Epithelial cell of proximal tubule (primary cell): ENCODE measurements at regions not wholly inside any gene's neighbourhood (a gene's known extent, or its start where the extent isn't known, plus 50 kb on each side); places are given as distances from the start of the nearest gene placed in this dataset.
"Not testable (repeated sequence)": the region's sequence is repeated elsewhere in the genome, so short reads cannot be mapped to it uniquely, and the experiment has no call there.

Source experiments
- DNase-seq: peaks from one replicate; pipeline ENCODE4 v3.0.0-alpha.2; 2011; ENCODE audit warnings: low read depth
- H3K4me3 ChIP-seq: 2 replicates; pipeline ENCODE4 v1.5.1; 2011; ENCODE audit warnings: low read depth, mild to moderate bottlenecking, low read length
- CTCF ChIP-seq: conservative IDR thresholded peaks from 2 replicates; pipeline ENCODE4 v1.5.1; 2012; ENCODE audit warnings: low read depth, mild to moderate bottlenecking, low read length

GRCh38 chr5:167378894-167379723 is 912.3 kb upstream of the WWC1 start:
- no peak for DNase-seq
- TF ChIP-seq CTCF = no peak

GRCh38 chr5:167381457-167381856 is 910.0 kb upstream of the WWC1 start:
- DNase-seq = no peak
- TF ChIP-seq CTCF = no peak
- H3K4me3 ChIP-seq = no peak overlapping the region

More at GRCh38 chr5:167378894-167379723, 912.3 kb upstream of the WWC1 start:
- no peak overlapping the region for H3K4me3 ChIP-seq

- DNase-seq = peak; percentile 26
- no peak overlapping the region for H3K4me3 ChIP-seq
- TF ChIP-seq CTCF = no peak
Measured at GRCh38 chr5:167389537-167389936, 901.9 kb upstream of the WWC1 start.

- DNase-seq, H3K4me3 ChIP-seq: not testable (repeated sequence)
Measured at GRCh38 chr5:167391286-167391685, 900.2 kb upstream of the WWC1 start.

GRCh38 chr5:167392240-167392639 is 899.2 kb upstream of the WWC1 start:
- TF ChIP-seq CTCF = no peak
- DNase-seq = no peak
- H3K4me3 ChIP-seq = no peak overlapping the region

GRCh38 chr5:167393358-167393757 is 898.1 kb upstream of the WWC1 start:
- no peak for DNase-seq
- H3K4me3 ChIP-seq = no peak overlapping the region
- no peak for TF ChIP-seq CTCF

- no peak overlapping the region for H3K4me3 ChIP-seq
- no peak for DNase-seq
- no peak for TF ChIP-seq CTCF
Measured at GRCh38 chr5:167402671-167403070, 888.8 kb upstream of the WWC1 start.
